Neuronal stem cell (in vitro differentiated cells): ENCODE measurements at regions not wholly inside any gene's neighbourhood (a gene's known extent, or its start where the extent isn't known, plus 50 kb on each side); places are given as distances from the start of the nearest gene placed in this dataset.

ENCODE experiments used
- DNase-seq: peaks from one replicate; pipeline ENCODE4 v3.0.0-alpha.2; 2013; ENCODE audit warnings: low spot score
- H2AFZ ChIP-seq: one replicate; pipeline ENCODE4 v1.6.1; 2013; ENCODE audit warnings: mild to moderate bottlenecking, low read length, inconsistent platforms
- H2AK5ac ChIP-seq: 2 replicates; pipeline ENCODE4 v1.6.1; 2013; ENCODE audit warnings: low read depth, mild to moderate bottlenecking, inconsistent platforms, low read length, moderate library complexity, mixed read lengths
- H2BK120ac ChIP-seq: 2 replicates; pipeline ENCODE4 v1.6.1; 2013; ENCODE audit warnings: low read depth, mild to moderate bottlenecking, inconsistent platforms, low read length, moderate library complexity, mixed read lengths
- H2BK12ac ChIP-seq: one replicate; pipeline ENCODE4 v1.6.1; 2013; ENCODE audit warnings: low read length, inconsistent platforms
- H2BK15ac ChIP-seq: 2 replicates; pipeline ENCODE4 v1.6.1; 2013; ENCODE audit warnings: mild to moderate bottlenecking, low read length, inconsistent platforms, mixed read lengths
- H2BK5ac ChIP-seq: one replicate; pipeline ENCODE4 v1.6.1; 2013; ENCODE audit warnings: inconsistent platforms, mild to moderate bottlenecking, low read length, moderate library complexity
- H3K14ac ChIP-seq: one replicate; pipeline ENCODE4 v1.6.1; 2013; ENCODE audit warnings: low read length, inconsistent platforms
- H3K18ac ChIP-seq: 2 replicates; pipeline ENCODE4 v1.6.1; 2013; ENCODE audit warnings: low read length, inconsistent platforms
- H3K23ac ChIP-seq: 2 replicates; pipeline ENCODE4 v1.6.1; 2013; ENCODE audit warnings: low read depth, mild to moderate bottlenecking, mixed read lengths, low read length, inconsistent platforms; ENCODE audit not compliant: poor library complexity
- H3K27ac ChIP-seq: replicated peaks from 3 replicates; pipeline ENCODE4 v1.5.1; 2013; ENCODE audit warnings: low read length, inconsistent platforms
- H3K27me3 ChIP-seq, 3 experiments: 2 replicates each; pipeline ENCODE4 v1.6.1; 2013; ENCODE audit warnings: low read length in 3 of 3, mild to moderate bottlenecking in 2 of 3, inconsistent platforms in 1 of 3, low read depth in 1 of 3, mixed read lengths in 1 of 3, moderate library complexity in 1 of 3; ENCODE audit not compliant: control insufficient read depth in 3 of 3, insufficient read depth in 3 of 3
- H3K36me3 ChIP-seq, 2 donors: replicated peaks in 1 of 2; 2 replicates each; pipeline ENCODE4 v1.6.1; 2013; ENCODE audit warnings: low read length in 2 of 2; ENCODE audit not compliant: control insufficient read depth in 2 of 2, insufficient read depth in 2 of 2
- H3K4ac ChIP-seq: 2 replicates; pipeline ENCODE4 v1.6.1; 2013; ENCODE audit warnings: inconsistent platforms, mild to moderate bottlenecking, low read length, moderate library complexity
- H3K4me1 ChIP-seq, 2 donors: 1 replicate in 1 of 2; 2 replicates in 1 of 2; pipeline ENCODE4 v1.6.1; 2013; ENCODE audit warnings: low read length in 2 of 2, low read depth in 1 of 2; ENCODE audit not compliant: control insufficient read depth in 2 of 2, insufficient read depth in 1 of 2
- H3K4me2 ChIP-seq: one replicate; pipeline ENCODE4 v1.6.1; 2013; ENCODE audit warnings: mild to moderate bottlenecking, low read length, inconsistent platforms; ENCODE audit not compliant: insufficient read depth, poor library complexity, severe bottlenecking
- H3K4me3 ChIP-seq, 2 donors: 2 replicates each; pipeline ENCODE4 v1.5.1; 2013; ENCODE audit warnings: low read length in 2 of 2, mild to moderate bottlenecking in 2 of 2, inconsistent platforms in 1 of 2, moderate library complexity in 1 of 2
- H3K79me1 ChIP-seq: one replicate; pipeline ENCODE4 v1.6.1; 2013; ENCODE audit warnings: low read depth, mild to moderate bottlenecking, inconsistent platforms, low read length, moderate library complexity
- H3K9ac ChIP-seq: one replicate; pipeline ENCODE4 v1.6.1; 2013; ENCODE audit warnings: mild to moderate bottlenecking, low read depth, low read length, inconsistent platforms; ENCODE audit not compliant: poor library complexity
- H3K9me3 ChIP-seq, 2 donors: replicated peaks in 1 of 2; 2 replicates each; pipeline versions ENCODE3 to v1.6.1; 2013; ENCODE audit warnings: low read length in 2 of 2, mild to moderate bottlenecking in 2 of 2, inconsistent platforms in 1 of 2, low read depth in 1 of 2, mixed read lengths in 1 of 2, moderate library complexity in 1 of 2; ENCODE audit not compliant: control insufficient read depth in 2 of 2, insufficient read depth in 1 of 2
- H4K8ac ChIP-seq: one replicate; pipeline ENCODE4 v1.6.1; 2013; ENCODE audit warnings: low read depth, mild to moderate bottlenecking, inconsistent platforms, low read length, moderate library complexity
- H4K91ac ChIP-seq: one replicate; pipeline ENCODE4 v1.6.1; 2013; ENCODE audit warnings: low read length, low read depth, mild to moderate bottlenecking, inconsistent platforms; ENCODE audit not compliant: poor library complexity
- WGBS, 2 donors: extraction: QIAGEN DNeasy Blood & Tissue Kit; methylation state at CpG; one replicate each; pipeline ENCODE4 v1.1.7; 2013; ENCODE audit warnings: missing lambda C conversion rate in 2 of 2, mixed read lengths in 1 of 2; ENCODE audit not compliant: insufficient read length in 2 of 2, insufficient replicate concordance in 1 of 2; ENCODE audit errors: extremely low coverage in 2 of 2; 5-methylcytosine and 5-hydroxymethylcytosine counted together

DNA sequence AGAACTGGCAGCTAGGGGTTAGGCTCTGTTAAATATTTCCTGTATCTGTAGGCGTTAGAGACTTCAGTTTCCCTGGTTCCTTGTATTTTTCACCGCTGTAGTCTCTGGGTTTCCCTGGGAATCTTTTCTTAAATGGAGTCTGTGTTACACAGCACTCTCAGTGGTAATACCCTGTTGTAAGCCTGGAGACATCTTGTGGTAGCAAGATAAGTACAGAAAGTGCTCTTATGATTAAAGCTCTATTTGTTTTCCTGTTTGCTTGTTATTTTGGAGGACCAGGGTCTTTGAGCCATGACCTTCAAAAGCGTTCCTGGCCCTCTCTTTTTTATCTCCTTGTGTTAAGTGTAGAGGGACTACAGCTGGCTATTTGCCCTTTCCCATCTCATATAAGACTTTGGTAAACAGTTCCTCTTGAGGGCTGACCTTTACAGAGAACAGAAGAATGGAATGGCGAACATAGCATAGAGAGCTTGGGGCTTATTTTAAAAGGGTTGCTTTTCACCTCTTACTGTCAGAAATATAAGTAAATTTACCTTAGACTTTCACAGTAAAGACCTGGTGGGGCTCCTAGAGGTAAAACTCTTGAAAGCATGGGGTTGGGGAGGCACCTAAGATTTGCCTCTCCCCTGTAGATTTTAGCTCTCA, 782.5 kb downstream of the FAT4 start:
- no peaks in the 10 kb centered on the region for H3K27me3 ChIP-seq
- H3K79me1 ChIP-seq: no peaks in the 10 kb centered on the region
- peak overlapping the region; percentile 58 for H2AFZ ChIP-seq
- H3K4me1 ChIP-seq: no peaks in the 10 kb centered on the region
- no peak overlapping the region for H3K4ac ChIP-seq
- H4K91ac ChIP-seq: no peak overlapping the region
- no peak overlapping the region for H3K14ac ChIP-seq
- H3K36me3 ChIP-seq: no peaks in the 10 kb centered on the region
- H3K9ac ChIP-seq: no peak overlapping the region
- H2BK120ac ChIP-seq: no peak overlapping the region
- no peak overlapping the region for H2BK15ac ChIP-seq
- H3K23ac ChIP-seq: no peak overlapping the region
- H3K9me3 ChIP-seq: no peaks in the 10 kb centered on the region
- no peak overlapping the region for H2BK12ac ChIP-seq
- H3K18ac ChIP-seq: no peak overlapping the region
- no peak overlapping the region for H4K8ac ChIP-seq
- H3K4me3 ChIP-seq: no peak overlapping the region
- H3K4me2 ChIP-seq: no peak overlapping the region
- WGBS, 2 donors: no CpG with 5 or more reads among the region's 4 CpGs
- no peak overlapping the region for H3K27ac ChIP-seq
- no peak overlapping the region for H2BK5ac ChIP-seq
- H2AK5ac ChIP-seq: no peak overlapping the region
- DNase-seq: no peak

DNA sequence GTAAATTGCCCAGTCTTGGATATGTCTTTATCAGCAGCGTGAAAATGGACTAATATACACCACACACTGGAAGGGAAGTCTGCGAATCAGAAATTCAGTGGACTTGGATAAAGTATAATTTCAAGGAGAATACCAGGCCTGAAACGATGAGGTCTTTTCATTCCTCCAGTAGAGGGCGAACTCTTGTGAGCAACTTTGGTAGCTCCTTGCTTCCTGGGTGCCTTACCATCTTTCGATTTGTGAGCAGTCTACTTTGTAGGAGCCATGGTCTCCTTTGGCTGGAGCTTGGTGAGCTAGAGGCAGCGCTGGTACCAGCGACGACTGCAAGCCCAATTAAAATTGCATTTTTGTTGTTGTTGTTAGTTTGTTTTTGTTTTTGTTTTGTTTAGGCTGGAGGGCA, 791.9 kb downstream of the FAT4 start:
- no peak overlapping the region for H2BK15ac ChIP-seq
- H4K8ac ChIP-seq: no peak overlapping the region
- H3K9ac ChIP-seq: no peak overlapping the region
- H2AFZ ChIP-seq: no peak overlapping the region
- no peak overlapping the region for H3K4ac ChIP-seq
- H3K27me3 ChIP-seq: no peaks in the 10 kb centered on the region
- H2AK5ac ChIP-seq: no peak overlapping the region
- H3K9me3 ChIP-seq: no peaks in the 10 kb centered on the region
- no CpG with 5 or more reads among the region's 8 CpGs for WGBS, 2 donors
- H3K14ac ChIP-seq: no peak overlapping the region
- no peak overlapping the region for H4K91ac ChIP-seq
- H2BK5ac ChIP-seq: no peak overlapping the region
- H2BK12ac ChIP-seq: no peak overlapping the region
- H3K36me3 ChIP-seq: no peaks in the 10 kb centered on the region
- H3K27ac ChIP-seq: no peak overlapping the region
- H2BK120ac ChIP-seq: no peak overlapping the region
- no peaks in the 10 kb centered on the region for H3K4me1 ChIP-seq
- no peak overlapping the region for H3K23ac ChIP-seq
- H3K18ac ChIP-seq: no peak overlapping the region
- no peaks in the 10 kb centered on the region for H3K79me1 ChIP-seq
- no peak for DNase-seq
- no peak overlapping the region for H3K4me2 ChIP-seq
- H3K4me3 ChIP-seq: no peak overlapping the region

DNA sequence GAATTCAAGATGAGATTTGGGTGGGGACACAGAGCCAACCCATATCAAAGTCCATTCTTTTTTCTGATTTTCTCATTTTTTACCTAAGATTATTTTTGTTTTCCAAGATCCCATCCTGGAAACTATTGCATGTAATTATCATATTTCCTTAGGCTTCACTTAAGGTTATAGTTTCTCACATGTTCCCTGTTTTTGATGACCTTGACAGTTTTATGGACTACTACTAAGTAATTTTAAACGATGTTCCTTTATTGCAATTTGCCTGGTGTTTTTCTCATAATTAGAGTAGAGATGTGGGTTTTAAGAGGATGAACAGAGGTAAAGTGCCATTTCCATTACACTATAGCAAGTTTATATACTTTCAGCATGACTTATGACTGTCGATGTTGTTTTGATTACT, 795.1 kb downstream of the FAT4 start:
- H3K27ac ChIP-seq: no peak overlapping the region
- no peak overlapping the region for H2AFZ ChIP-seq
- H3K36me3 ChIP-seq: no peaks in the 10 kb centered on the region
- no peak overlapping the region for H4K8ac ChIP-seq
- H3K4me1 ChIP-seq: no peaks in the 10 kb centered on the region
- H3K14ac ChIP-seq: no peak overlapping the region
- H3K4me2 ChIP-seq: no peak overlapping the region
- H3K27me3 ChIP-seq: no peaks in the 10 kb centered on the region
- H4K91ac ChIP-seq: no peak overlapping the region
- H3K9me3 ChIP-seq: peaks cover 0 to 3% of the 10 kb centered on the region in 2 donors
- no peak overlapping the region for H3K18ac ChIP-seq
- H3K4ac ChIP-seq: no peak overlapping the region
- H3K4me3 ChIP-seq: no peak overlapping the region
- no peaks in the 10 kb centered on the region for H3K79me1 ChIP-seq
- H3K23ac ChIP-seq: no peak overlapping the region
- no peak overlapping the region for H2BK15ac ChIP-seq
- H3K9ac ChIP-seq: no peak overlapping the region
- H2AK5ac ChIP-seq: no peak overlapping the region
- no peak overlapping the region for H2BK120ac ChIP-seq
- no CpG with 5 or more reads among the region's 2 CpGs for WGBS, 2 donors
- H2BK12ac ChIP-seq: no peak overlapping the region
- no peak for DNase-seq
- H2BK5ac ChIP-seq: no peak overlapping the region

DNA sequence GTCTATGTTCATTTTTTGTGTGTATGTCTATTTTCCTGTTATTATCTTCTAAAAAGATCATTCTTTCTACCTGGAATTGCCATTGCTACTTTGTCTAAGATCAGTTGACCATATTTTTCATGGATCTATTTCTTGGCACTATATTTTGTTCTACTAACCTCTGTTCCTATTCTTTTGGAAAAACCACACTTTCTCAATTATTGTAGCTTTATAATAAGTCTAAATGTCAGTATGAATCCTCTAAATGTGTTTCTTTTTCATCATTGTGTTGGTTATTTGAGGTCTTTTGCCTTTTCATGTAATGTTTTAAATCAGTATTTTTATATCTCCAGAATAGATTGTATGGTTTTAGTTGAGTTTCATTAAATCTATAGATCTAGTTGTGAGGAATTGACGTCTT, 798.3 kb downstream of the FAT4 start:
- WGBS, 2 donors: no CpG with 5 or more reads among the region's 1 CpG
- H3K23ac ChIP-seq: no peak overlapping the region

More for the DNA sequence above, 798.3 kb downstream of the FAT4 start:
- Histone ChIP-seq H2BK15ac (no peak overlapping the region), H2AK5ac (no peak overlapping the region), H2BK12ac (no peak overlapping the region), H3K4me3 (no peak overlapping the region), H3K4me1 (no peaks in the 10 kb centered on the region), H3K27ac (no peak overlapping the region), H4K91ac (no peak overlapping the region), H3K18ac (no peak overlapping the region), H3K9ac (no peak overlapping the region), H3K79me1 (no peaks in the 10 kb centered on the region), H3K36me3 (no peaks in the 10 kb centered on the region), H3K9me3 (peaks cover 0 to 3% of the 10 kb centered on the region in 2 donors), H2AFZ (no peak overlapping the region), H3K14ac (no peak overlapping the region), H3K4ac (no peak overlapping the region), H2BK120ac (no peak overlapping the region), H3K4me2 (no peak overlapping the region), H2BK5ac (no peak overlapping the region), H4K8ac (no peak overlapping the region), H3K27me3 (no peaks in the 10 kb centered on the region)
- no peak for DNase-seq
